ENCODE measurements at regions not wholly inside any gene's neighbourhood (a gene's known extent, or its start where the extent isn't known, plus 50 kb on each side); places are given as distances from the start of the nearest gene placed in this dataset.

GRCh38 chr17:77396610-77397009 is 255.8 kb downstream of the SEC14L1 start:
- H3K27ac ChIP-seq (ENCODE audit: low read depth, low read length) = no peak overlapping the region
- DNase-seq (no peak), ATAC-seq (no peak)
- H3K27ac Mint-ChIP-seq = peak overlapping the region in 6 of 9 donors; percentile 41 to 97 (median 81)
- H3K27me3 Mint-ChIP-seq = no peaks in the 10 kb centered on the region
- H3K27me3 ChIP-seq (ENCODE audit: control insufficient read depth in 2 of 2, insufficient read depth in 2 of 2, low read length in 2 of 2) = no peaks in the 10 kb centered on the region
- POLR2A ChIA-PET = interaction anchor here (0.7 to 66.9 kb wide), 4 partner anchors 16 to 409 kb away, joined by 3 to 3353 read pairs (median 1708); no protein-coding TSS in a partner anchor
- H3K4me1 Mint-ChIP-seq = peaks cover 62 to 95% (median 86%) of the 10 kb centered on the region in 7 donors
- H3K4me1 ChIP-seq (ENCODE audit: control insufficient read depth in 2 of 2, insufficient read depth in 2 of 2, low read length in 2 of 2) = peaks cover 55 to 81% of the 10 kb centered on the region in 2 donors
- no peaks in the 10 kb centered on the region for H3K9me3 ChIP-seq (ENCODE audit: control insufficient read depth in 2 of 3, low read length in 3 of 3)
- peaks cover 0 to 22% (median 0%) of the 10 kb centered on the region in 5 donors for H3K36me3 Mint-ChIP-seq
- intact Hi-C loops (cut with micrococcal nuclease) = no loop called here
- peak overlapping the region in 1 of 10 donors; percentile 29 for H3K4me3 Mint-ChIP-seq
- no peaks in the 10 kb centered on the region for H3K36me3 ChIP-seq (ENCODE audit: control insufficient read depth in 2 of 3, insufficient read depth in 3 of 3, low read length in 3 of 3)
- CTCF ChIA-PET = interaction anchor here (10.1 kb wide), 1 partner anchor 31 kb away, joined by 114 read pairs; no protein-coding TSS in a partner anchor
- H3K9me3 Mint-ChIP-seq = no peaks in the 10 kb centered on the region
- H3K4me3 ChIP-seq (ENCODE audit: low read length) = no peak overlapping the region

- no peaks in the 10 kb centered on the region for H3K27me3 ChIP-seq (ENCODE audit: control insufficient read depth in 2 of 2, insufficient read depth in 2 of 2, low read length in 2 of 2)
- no peaks in the 10 kb centered on the region for H3K9me3 ChIP-seq (ENCODE audit: control insufficient read depth in 2 of 3, low read length in 3 of 3)
- Mint-ChIP-seq H3K27ac (peak overlapping the region; percentile 54 to 97 (median 93)), H3K36me3 (peaks cover 0 to 24% (median 0%) of the 10 kb centered on the region in 5 donors), H3K9me3 (no peaks in the 10 kb centered on the region), H3K4me3 (peak overlapping the region in 6 of 10 donors; percentile 23 to 93 (median 41)), H3K4me1 (peaks cover 62 to 94% (median 82%) of the 10 kb centered on the region in 7 donors), H3K27me3 (no peaks in the 10 kb centered on the region)
- peaks cover 0 to 12% (median 0%) of the 10 kb centered on the region in 3 experiments for H3K36me3 ChIP-seq (ENCODE audit: control insufficient read depth in 2 of 3, insufficient read depth in 3 of 3, low read length in 3 of 3)
- no peak overlapping the region for H3K4me3 ChIP-seq (ENCODE audit: low read length)
- POLR2A ChIA-PET = interaction anchor here (0.6 to 66.9 kb wide), 5 partner anchors 15 to 77 kb away, joined by 5 to 3353 read pairs (median 63); no protein-coding TSS in a partner anchor
- ATAC-seq (no peak), DNase-seq (no peak)
- CTCF ChIA-PET = interaction anchor here (3.1 to 10.1 kb wide), 5 partner anchors 9 to 67 kb away, joined by 10 to 114 read pairs (median 23); no protein-coding TSS in a partner anchor
- H3K4me1 ChIP-seq (ENCODE audit: control insufficient read depth in 2 of 2, insufficient read depth in 2 of 2, low read length in 2 of 2) = peaks cover 51 to 80% of the 10 kb centered on the region in 2 donors
- peak overlapping the region; percentile 70 for H3K27ac ChIP-seq (ENCODE audit: low read depth, low read length)
- intact Hi-C loops (cut with micrococcal nuclease) = no loop called here
Observed at GRCh38 chr17:77398274-77398673, 257.5 kb downstream of the SEC14L1 start.

DNA sequence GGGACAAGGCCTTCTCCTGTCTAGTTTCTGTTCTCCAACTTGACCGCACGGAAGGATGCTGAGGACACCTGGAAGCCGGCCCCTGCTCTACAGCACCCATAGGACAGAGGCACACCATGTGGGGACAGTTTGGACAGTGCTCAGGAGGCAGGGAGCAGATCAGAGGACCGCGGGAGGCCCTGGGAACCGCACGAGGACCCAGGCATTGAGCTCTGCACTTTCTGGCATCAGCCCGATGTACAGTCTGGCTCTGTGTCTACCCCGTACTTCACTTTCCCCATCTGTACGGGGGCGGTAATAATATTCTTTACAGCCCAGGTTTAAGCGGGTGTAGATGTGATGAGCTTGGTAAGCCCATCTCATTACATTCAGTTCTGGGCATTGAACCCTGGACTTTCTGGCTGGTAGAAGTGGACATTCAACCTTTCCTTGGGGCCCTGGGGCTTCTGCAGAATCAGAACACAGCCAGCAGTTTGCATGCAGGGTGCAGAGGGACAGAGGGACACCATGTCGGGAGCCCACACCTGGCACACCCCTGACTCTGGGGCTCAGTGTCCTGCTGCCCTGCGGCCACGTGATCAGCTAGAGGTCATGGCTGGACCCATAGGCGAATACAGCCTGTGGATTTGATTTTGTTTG is 258.7 kb downstream of the SEC14L1 start:
- H3K36me3 ChIP-seq (ENCODE audit: control insufficient read depth in 2 of 3, insufficient read depth in 3 of 3, low read length in 3 of 3) = peaks cover 0 to 12% (median 0%) of the 10 kb centered on the region in 3 experiments
- H3K9me3 ChIP-seq (ENCODE audit: control insufficient read depth in 2 of 3, low read length in 3 of 3) = no peaks in the 10 kb centered on the region
- H3K27ac ChIP-seq (ENCODE audit: low read depth, low read length) = peak overlapping the region; percentile 70
- intact Hi-C loops (cut with micrococcal nuclease) = no loop called here
- ChIA-PET CTCF (interaction anchor here (0.7 to 10.1 kb wide), 23 partner anchors 8 to 96 kb away, joined by 3 to 114 read pairs (median 6); no protein-coding TSS in a partner anchor), POLR2A (interaction anchor here (0.5 to 66.9 kb wide), 16 partner anchors 14 to 98 kb away, joined by 3 to 3353 read pairs (median 5); no protein-coding TSS in a partner anchor)
- no peak for ATAC-seq
- H3K4me3 ChIP-seq (ENCODE audit: low read length) = no peak overlapping the region
- Mint-ChIP-seq H3K4me3 (peak overlapping the region; percentile 80 to 93 (median 88)), H3K36me3 (peaks cover 0 to 31% (median 4%) of the 10 kb centered on the region in 5 donors), H3K9me3 (no peaks in the 10 kb centered on the region), H3K27me3 (no peaks in the 10 kb centered on the region), H3K4me1 (peaks cover 68 to 96% (median 83%) of the 10 kb centered on the region in 7 donors), H3K27ac (peak overlapping the region; percentile 80 to 97 (median 94))
- H3K27me3 ChIP-seq (ENCODE audit: control insufficient read depth in 2 of 2, insufficient read depth in 2 of 2, low read length in 2 of 2) = no peaks in the 10 kb centered on the region
- H3K4me1 ChIP-seq (ENCODE audit: control insufficient read depth in 2 of 2, insufficient read depth in 2 of 2, low read length in 2 of 2) = peaks cover 58 to 81% of the 10 kb centered on the region in 2 donors
- no peak for DNase-seq

- H3K36me3 Mint-ChIP-seq = peaks cover 4 to 40% (median 4%) of the 10 kb centered on the region in 5 donors
- peak; percentile 85 for ATAC-seq
- intact Hi-C loops (cut with micrococcal nuclease) = loop anchor here (1.0 to 2.0 kb wide), 9 partner anchors 8 to 95 kb away; no protein-coding TSS in a partner anchor
Observed at GRCh38 chr17:77400445-77400870, 259.7 kb downstream of the SEC14L1 start.

DNA sequence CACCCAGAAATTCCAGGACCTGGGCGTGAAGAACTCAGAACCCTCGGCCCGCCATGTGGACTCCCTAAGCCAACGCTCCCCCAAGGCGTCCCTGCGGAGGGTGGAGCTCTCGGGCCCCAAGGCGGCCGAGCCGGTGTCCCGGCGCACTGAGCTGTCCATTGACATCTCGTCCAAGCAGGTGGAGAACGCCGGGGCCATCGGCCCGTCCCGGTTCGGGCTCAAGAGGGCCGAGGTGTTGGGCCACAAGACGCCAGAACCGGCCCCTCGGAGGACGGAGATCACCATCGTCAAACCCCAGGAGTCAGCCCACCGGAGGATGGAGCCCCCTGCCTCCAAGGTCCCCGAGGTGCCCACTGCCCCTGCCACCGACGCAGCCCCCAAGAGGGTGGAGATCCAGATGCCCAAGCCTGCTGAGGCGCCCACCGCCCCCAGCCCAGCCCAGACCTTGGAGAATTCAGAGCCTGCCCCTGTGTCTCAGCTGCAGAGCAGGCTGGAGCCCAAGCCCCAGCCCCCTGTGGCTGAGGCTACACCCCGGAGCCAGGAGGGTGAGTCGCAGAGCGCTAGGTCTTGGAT is 261.5 kb downstream of the SEC14L1 start:
- Mint-ChIP-seq H3K27me3 (no peaks in the 10 kb centered on the region), H3K4me1 (peaks cover 72 to 98% (median 93%) of the 10 kb centered on the region in 7 donors), H3K27ac (peak overlapping the region; percentile 47 to 99 (median 96)), H3K9me3 (peaks cover 0 to 2% (median 0%) of the 10 kb centered on the region in 11 donors), H3K4me3 (peak overlapping the region in 7 of 10 donors; percentile 29 to 99 (median 63)), H3K36me3 (peaks cover 4 to 42% (median 8%) of the 10 kb centered on the region in 5 donors)
- intact Hi-C loops (cut with micrococcal nuclease) = no loop called here
- ATAC-seq (no peak), DNase-seq (no peak)
- Histone ChIP-seq H3K27me3 (ENCODE audit: control insufficient read depth in 2 of 2, insufficient read depth in 2 of 2, low read length in 2 of 2) (no peaks in the 10 kb centered on the region), H3K36me3 (ENCODE audit: control insufficient read depth in 2 of 3, insufficient read depth in 3 of 3, low read length in 3 of 3) (peaks cover 0 to 12% (median 0%) of the 10 kb centered on the region in 3 experiments), H3K4me1 (ENCODE audit: control insufficient read depth in 2 of 2, insufficient read depth in 2 of 2, low read length in 2 of 2) (peaks cover 72 to 84% of the 10 kb centered on the region in 2 donors), H3K27ac (ENCODE audit: low read depth, low read length) (no peak overlapping the region), H3K4me3 (ENCODE audit: low read length) (no peak overlapping the region), H3K9me3 (ENCODE audit: control insufficient read depth in 2 of 3, low read length in 3 of 3) (no peaks in the 10 kb centered on the region)
- ChIA-PET CTCF (interaction anchor here (1.6 to 10.1 kb wide), 4 partner anchors 11 to 71 kb away, joined by 4 to 114 read pairs (median 26); no protein-coding TSS in a partner anchor), POLR2A (interaction anchor here (1.1 to 66.9 kb wide), 6 partner anchors 11 to 93 kb away, joined by 3 to 3353 read pairs (median 58); no protein-coding TSS in a partner anchor)

More at GRCh38 chr17:77400445-77400870, 259.7 kb downstream of the SEC14L1 start:
- H3K4me3 ChIP-seq (ENCODE audit: low read length) = peak overlapping the region; percentile 58
- Mint-ChIP-seq H3K27me3 (no peaks in the 10 kb centered on the region), H3K27ac (peak overlapping the region; percentile 80 to 97 (median 94)), H3K9me3 (no peaks in the 10 kb centered on the region), H3K4me3 (peak overlapping the region; percentile 80 to 93 (median 88)), H3K4me1 (peaks cover 72 to 98% (median 88%) of the 10 kb centered on the region in 7 donors)
- peaks cover 0 to 12% (median 0%) of the 10 kb centered on the region in 3 experiments for H3K36me3 ChIP-seq (ENCODE audit: control insufficient read depth in 2 of 3, insufficient read depth in 3 of 3, low read length in 3 of 3)
- POLR2A ChIA-PET = interaction anchor here (0.6 to 66.9 kb wide), 18 partner anchors 13 to 94 kb away, joined by 3 to 3353 read pairs (median 5); no protein-coding TSS in a partner anchor
- DNase-seq = peak; percentile 64 to 81 (median 75)
- H3K4me1 ChIP-seq (ENCODE audit: control insufficient read depth in 2 of 2, insufficient read depth in 2 of 2, low read length in 2 of 2) = peaks cover 65 to 77% of the 10 kb centered on the region in 2 donors
- CTCF ChIA-PET = interaction anchor here (0.6 to 10.1 kb wide), 31 partner anchors 9 to 1420 kb away, joined by 3 to 114 read pairs (median 5); no protein-coding TSS in a partner anchor
- H3K9me3 ChIP-seq (ENCODE audit: control insufficient read depth in 2 of 3, low read length in 3 of 3) = no peaks in the 10 kb centered on the region
- H3K27ac ChIP-seq (ENCODE audit: low read depth, low read length) = peak overlapping the region; percentile 70
- no peaks in the 10 kb centered on the region for H3K27me3 ChIP-seq (ENCODE audit: control insufficient read depth in 2 of 2, insufficient read depth in 2 of 2, low read length in 2 of 2)

GRCh38 chr17:77403854-77404253 is 263.1 kb downstream of the SEC14L1 start:
- peaks cover 4 to 42% (median 8%) of the 10 kb centered on the region in 5 donors for H3K36me3 Mint-ChIP-seq
- DNase-seq = no peak
- H3K4me3 ChIP-seq (ENCODE audit: low read length) = peak overlapping the region; percentile 66
- CTCF ChIA-PET = interaction anchor here (0.8 to 10.1 kb wide), 9 partner anchors 11 to 79 kb away, joined by 3 to 114 read pairs (median 4); no protein-coding TSS in a partner anchor
- peak overlapping the region; percentile 81 for H3K27ac ChIP-seq (ENCODE audit: low read depth, low read length)
- H3K4me1 Mint-ChIP-seq = peaks cover 73 to 97% (median 89%) of the 10 kb centered on the region in 7 donors
- peaks cover 88 to 91% of the 10 kb centered on the region in 2 donors for H3K4me1 ChIP-seq (ENCODE audit: control insufficient read depth in 2 of 2, insufficient read depth in 2 of 2, low read length in 2 of 2)
- H3K27me3 ChIP-seq (ENCODE audit: control insufficient read depth in 2 of 2, insufficient read depth in 2 of 2, low read length in 2 of 2) = no peaks in the 10 kb centered on the region
- H3K4me3 Mint-ChIP-seq = peak overlapping the region; percentile 83 to 100 (median 95)
- H3K27me3 Mint-ChIP-seq = no peaks in the 10 kb centered on the region
- peaks cover 0 to 2% (median 0%) of the 10 kb centered on the region in 11 donors for H3K9me3 Mint-ChIP-seq
- H3K9me3 ChIP-seq (ENCODE audit: control insufficient read depth in 2 of 3, low read length in 3 of 3) = no peaks in the 10 kb centered on the region
- ATAC-seq = no peak
- H3K36me3 ChIP-seq (ENCODE audit: control insufficient read depth in 2 of 3, insufficient read depth in 3 of 3, low read length in 3 of 3) = peaks cover 0 to 12% (median 0%) of the 10 kb centered on the region in 3 experiments
- POLR2A ChIA-PET = interaction anchor here (1.0 to 66.9 kb wide), 6 partner anchors 9 to 513 kb away, joined by 3 to 3353 read pairs (median 40); no protein-coding TSS in a partner anchor
- peak overlapping the region; percentile 95 to 100 (median 97) for H3K27ac Mint-ChIP-seq
- intact Hi-C loops (cut with micrococcal nuclease) = loop anchor here (2.0 kb wide), 4 partner anchors 13 to 37 kb away; no protein-coding TSS in a partner anchor
